ENCODE measurements at regions not wholly inside any gene's neighbourhood (a gene's known extent, or its start where the extent isn't known, plus 50 kb on each side); places are given as distances from the start of the nearest gene placed in this dataset.
A peak's percentile ranks its signal among the peaks of the same experiment; 100 is the strongest.

DNA sequence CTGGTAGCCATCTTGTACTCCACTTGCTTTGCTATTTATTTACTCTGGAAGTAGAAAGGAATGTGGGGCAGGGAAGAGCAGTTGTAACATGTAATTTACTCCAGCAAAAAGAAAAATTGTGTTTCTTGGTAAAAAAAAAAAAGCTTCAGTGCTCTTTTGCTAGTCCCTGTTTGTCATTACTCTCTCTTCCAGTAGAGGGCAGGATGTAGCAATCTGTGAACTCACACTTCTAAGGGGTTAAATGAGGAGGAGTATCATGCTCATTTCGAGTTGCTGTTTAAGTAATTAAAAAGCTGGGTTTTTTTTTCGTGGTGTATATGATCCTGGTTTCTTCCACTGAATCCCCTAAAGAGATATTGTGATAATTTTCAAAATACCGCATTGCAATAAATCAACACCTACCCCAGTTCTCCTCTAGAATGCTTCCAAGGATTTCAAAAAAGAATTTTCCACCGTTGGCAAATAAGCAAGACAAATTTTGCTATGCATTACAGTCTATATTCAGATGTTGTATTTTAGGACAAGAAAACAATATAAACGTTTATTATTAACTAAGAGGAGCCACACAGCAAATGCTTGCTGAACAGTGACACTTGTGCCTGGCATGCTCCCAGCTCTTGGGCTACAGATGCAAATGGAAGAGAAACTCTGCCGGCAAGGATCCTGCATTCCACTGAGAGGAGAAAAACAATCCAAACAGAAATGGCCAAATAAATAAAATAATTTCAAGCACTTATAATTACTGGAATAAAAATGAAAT, 261.6 kb downstream of the ASXL3 start:
- Histone ChIP-seq H3K36me3 (ENCODE audit: control insufficient read depth in 2 of 2, insufficient read depth in 1 of 2, low read length in 2 of 2) (no peaks in the 10 kb centered on the region), H3K4me3 (ENCODE audit: low read depth, low read length) (no peak overlapping the region), H3K4me1 (ENCODE audit: control insufficient read depth, insufficient read depth, low read length) (peaks cover 5% of the 10 kb centered on the region; the same call in 1 of the 2 replicates), H3K27ac (ENCODE audit: extremely low read depth, low read depth, low read length) (no peak overlapping the region), H3K9me3 (ENCODE audit: control insufficient read depth, insufficient read depth, low read depth, low read length) (no peaks in the 10 kb centered on the region)
- ChIA-PET POLR2A (interaction anchor here (1.0 kb wide), 1 partner anchor 385 kb away, joined by 3 read pairs; the partner anchor contains the start of gene NOL4), CTCF (interaction anchor here (0.6 to 6.3 kb wide), 45 partner anchors 8 to 1041 kb away, joined by 3 to 54 read pairs (median 3); no protein-coding TSS in a partner anchor)
- TF ChIP-seq ZNF37A (tag by site-specific recombination; IDR thresholded peaks at IDR 0.05) (no peak), ZSCAN30 (tag by site-specific recombination; IDR thresholded peaks at IDR 0.05) (no peak), ZNF747 (tag by site-specific recombination; IDR thresholded peaks at IDR 0.05) (no peak), ZNF664 (tag by site-specific recombination; IDR thresholded peaks at IDR 0.05) (peak; percentile 85), FEZF1 (tag by site-specific recombination; IDR thresholded peaks at IDR 0.05) (peak; percentile 15; the same call in 1 of the 2 replicates), ZNF19 (tag by site-specific recombination; IDR thresholded peaks at IDR 0.05; ENCODE audit: low read depth) (no peak), ZNF132 (tag by site-specific recombination; IDR thresholded peaks at IDR 0.05; ENCODE audit: borderline replicate concordance) (no peak), ZNF658 (tag by site-specific recombination; IDR thresholded peaks at IDR 0.05) (no peak), ZEB2 (tag by site-specific recombination; IDR thresholded peaks at IDR 0.05) (no peak), ZNF335 (tag by site-specific recombination; conservative IDR thresholded peaks at IDR 0.05) (peak; percentile 31), ZNF555 (tag by site-specific recombination; conservative IDR thresholded peaks at IDR 0.05) (no peak), GLIS2 (tag by site-specific recombination; IDR thresholded peaks at IDR 0.05) (no peak), ZNF501 (tag by site-specific recombination; IDR thresholded peaks at IDR 0.05) (peak; percentile 55; the same call in 1 of the 2 replicates), ZNF660 (tag by site-specific recombination; IDR thresholded peaks at IDR 0.05) (0 out of 2 replicates have a peak, but pooled peaks have one; percentile 49), HOXA7 (CRISPR knock-in tag; IDR thresholded peaks at IDR 0.05; ENCODE audit: borderline replicate concordance) (no peak), ZNF350 (tag by site-specific recombination; IDR thresholded peaks at IDR 0.05) (no peak), KLF10 (tag by site-specific recombination; IDR thresholded peaks at IDR 0.05) (0 out of 2 replicates have a peak, but pooled peaks have one; percentile 24), ZNF558 (tag by site-specific recombination; IDR thresholded peaks at IDR 0.05) (no peak), ZNF302 (tag by site-specific recombination; IDR thresholded peaks at IDR 0.05; ENCODE audit: low read depth) (no peak), ZXDB (tag by site-specific recombination; IDR thresholded peaks at IDR 0.05) (peak; percentile 12; the same call in 1 of the 2 replicates), ZNF654 (tag by site-specific recombination; IDR thresholded peaks at IDR 0.05; ENCODE audit: low read depth) (peak; percentile 68)
- TF ChIP-seq, protein P1, sequence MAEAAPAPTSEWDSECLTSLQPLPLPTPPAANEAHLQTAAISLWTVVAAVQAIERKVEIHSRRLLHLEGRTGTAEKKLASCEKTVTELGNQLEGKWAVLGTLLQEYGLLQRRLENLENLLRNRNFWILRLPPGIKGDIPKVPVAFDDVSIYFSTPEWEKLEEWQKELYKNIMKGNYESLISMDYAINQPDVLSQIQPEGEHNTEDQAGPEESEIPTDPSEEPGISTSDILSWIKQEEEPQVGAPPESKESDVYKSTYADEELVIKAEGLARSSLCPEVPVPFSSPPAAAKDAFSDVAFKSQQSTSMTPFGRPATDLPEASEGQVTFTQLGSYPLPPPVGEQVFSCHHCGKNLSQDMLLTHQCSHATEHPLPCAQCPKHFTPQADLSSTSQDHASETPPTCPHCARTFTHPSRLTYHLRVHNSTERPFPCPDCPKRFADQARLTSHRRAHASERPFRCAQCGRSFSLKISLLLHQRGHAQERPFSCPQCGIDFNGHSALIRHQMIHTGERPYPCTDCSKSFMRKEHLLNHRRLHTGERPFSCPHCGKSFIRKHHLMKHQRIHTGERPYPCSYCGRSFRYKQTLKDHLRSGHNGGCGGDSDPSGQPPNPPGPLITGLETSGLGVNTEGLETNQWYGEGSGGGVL (tag by site-specific recombination; IDR thresholded peaks at IDR 0.05): no peak
- TF ChIP-seq, protein P2, sequence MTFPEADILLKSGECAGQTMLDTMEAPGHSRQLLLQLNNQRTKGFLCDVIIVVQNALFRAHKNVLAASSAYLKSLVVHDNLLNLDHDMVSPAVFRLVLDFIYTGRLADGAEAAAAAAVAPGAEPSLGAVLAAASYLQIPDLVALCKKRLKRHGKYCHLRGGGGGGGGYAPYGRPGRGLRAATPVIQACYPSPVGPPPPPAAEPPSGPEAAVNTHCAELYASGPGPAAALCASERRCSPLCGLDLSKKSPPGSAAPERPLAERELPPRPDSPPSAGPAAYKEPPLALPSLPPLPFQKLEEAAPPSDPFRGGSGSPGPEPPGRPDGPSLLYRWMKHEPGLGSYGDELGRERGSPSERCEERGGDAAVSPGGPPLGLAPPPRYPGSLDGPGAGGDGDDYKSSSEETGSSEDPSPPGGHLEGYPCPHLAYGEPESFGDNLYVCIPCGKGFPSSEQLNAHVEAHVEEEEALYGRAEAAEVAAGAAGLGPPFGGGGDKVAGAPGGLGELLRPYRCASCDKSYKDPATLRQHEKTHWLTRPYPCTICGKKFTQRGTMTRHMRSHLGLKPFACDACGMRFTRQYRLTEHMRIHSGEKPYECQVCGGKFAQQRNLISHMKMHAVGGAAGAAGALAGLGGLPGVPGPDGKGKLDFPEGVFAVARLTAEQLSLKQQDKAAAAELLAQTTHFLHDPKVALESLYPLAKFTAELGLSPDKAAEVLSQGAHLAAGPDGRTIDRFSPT (tag by site-specific recombination; IDR thresholded peaks at IDR 0.05): no peak
- TF ChIP-seq, protein P3, sequence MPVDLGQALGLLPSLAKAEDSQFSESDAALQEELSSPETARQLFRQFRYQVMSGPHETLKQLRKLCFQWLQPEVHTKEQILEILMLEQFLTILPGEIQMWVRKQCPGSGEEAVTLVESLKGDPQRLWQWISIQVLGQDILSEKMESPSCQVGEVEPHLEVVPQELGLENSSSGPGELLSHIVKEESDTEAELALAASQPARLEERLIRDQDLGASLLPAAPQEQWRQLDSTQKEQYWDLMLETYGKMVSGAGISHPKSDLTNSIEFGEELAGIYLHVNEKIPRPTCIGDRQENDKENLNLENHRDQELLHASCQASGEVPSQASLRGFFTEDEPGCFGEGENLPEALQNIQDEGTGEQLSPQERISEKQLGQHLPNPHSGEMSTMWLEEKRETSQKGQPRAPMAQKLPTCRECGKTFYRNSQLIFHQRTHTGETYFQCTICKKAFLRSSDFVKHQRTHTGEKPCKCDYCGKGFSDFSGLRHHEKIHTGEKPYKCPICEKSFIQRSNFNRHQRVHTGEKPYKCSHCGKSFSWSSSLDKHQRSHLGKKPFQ (tag by site-specific recombination; IDR thresholded peaks at IDR 0.05): 0 out of 2 replicates have a peak, but pooled peaks have one; percentile 16
- TF ChIP-seq, protein P4, sequence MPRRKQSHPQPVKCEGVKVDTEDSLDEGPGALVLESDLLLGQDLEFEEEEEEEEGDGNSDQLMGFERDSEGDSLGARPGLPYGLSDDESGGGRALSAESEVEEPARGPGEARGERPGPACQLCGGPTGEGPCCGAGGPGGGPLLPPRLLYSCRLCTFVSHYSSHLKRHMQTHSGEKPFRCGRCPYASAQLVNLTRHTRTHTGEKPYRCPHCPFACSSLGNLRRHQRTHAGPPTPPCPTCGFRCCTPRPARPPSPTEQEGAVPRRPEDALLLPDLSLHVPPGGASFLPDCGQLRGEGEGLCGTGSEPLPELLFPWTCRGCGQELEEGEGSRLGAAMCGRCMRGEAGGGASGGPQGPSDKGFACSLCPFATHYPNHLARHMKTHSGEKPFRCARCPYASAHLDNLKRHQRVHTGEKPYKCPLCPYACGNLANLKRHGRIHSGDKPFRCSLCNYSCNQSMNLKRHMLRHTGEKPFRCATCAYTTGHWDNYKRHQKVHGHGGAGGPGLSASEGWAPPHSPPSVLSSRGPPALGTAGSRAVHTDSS (tag by site-specific recombination; IDR thresholded peaks at IDR 0.05): peak; percentile 63
- TF ChIP-seq, protein P5, sequence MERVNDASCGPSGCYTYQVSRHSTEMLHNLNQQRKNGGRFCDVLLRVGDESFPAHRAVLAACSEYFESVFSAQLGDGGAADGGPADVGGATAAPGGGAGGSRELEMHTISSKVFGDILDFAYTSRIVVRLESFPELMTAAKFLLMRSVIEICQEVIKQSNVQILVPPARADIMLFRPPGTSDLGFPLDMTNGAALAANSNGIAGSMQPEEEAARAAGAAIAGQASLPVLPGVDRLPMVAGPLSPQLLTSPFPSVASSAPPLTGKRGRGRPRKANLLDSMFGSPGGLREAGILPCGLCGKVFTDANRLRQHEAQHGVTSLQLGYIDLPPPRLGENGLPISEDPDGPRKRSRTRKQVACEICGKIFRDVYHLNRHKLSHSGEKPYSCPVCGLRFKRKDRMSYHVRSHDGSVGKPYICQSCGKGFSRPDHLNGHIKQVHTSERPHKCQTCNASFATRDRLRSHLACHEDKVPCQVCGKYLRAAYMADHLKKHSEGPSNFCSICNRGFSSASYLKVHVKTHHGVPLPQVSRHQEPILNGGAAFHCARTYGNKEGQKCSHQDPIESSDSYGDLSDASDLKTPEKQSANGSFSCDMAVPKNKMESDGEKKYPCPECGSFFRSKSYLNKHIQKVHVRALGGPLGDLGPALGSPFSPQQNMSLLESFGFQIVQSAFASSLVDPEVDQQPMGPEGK (tag by site-specific recombination; IDR thresholded peaks at IDR 0.05): no peak
- TF ChIP-seq, protein P6, sequence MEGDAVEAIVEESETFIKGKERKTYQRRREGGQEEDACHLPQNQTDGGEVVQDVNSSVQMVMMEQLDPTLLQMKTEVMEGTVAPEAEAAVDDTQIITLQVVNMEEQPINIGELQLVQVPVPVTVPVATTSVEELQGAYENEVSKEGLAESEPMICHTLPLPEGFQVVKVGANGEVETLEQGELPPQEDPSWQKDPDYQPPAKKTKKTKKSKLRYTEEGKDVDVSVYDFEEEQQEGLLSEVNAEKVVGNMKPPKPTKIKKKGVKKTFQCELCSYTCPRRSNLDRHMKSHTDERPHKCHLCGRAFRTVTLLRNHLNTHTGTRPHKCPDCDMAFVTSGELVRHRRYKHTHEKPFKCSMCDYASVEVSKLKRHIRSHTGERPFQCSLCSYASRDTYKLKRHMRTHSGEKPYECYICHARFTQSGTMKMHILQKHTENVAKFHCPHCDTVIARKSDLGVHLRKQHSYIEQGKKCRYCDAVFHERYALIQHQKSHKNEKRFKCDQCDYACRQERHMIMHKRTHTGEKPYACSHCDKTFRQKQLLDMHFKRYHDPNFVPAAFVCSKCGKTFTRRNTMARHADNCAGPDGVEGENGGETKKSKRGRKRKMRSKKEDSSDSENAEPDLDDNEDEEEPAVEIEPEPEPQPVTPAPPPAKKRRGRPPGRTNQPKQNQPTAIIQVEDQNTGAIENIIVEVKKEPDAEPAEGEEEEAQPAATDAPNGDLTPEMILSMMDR (tag by site-specific recombination; IDR thresholded peaks at IDR 0.05): peak; percentile 65

Measured in HEK293 (cell line).